ENCODE measurements at regions not wholly inside any gene's neighbourhood (a gene's known extent, or its start where the extent isn't known, plus 50 kb on each side); places are given as distances from the start of the nearest gene placed in this dataset.
"Not testable (repeated sequence)": the region's sequence is repeated elsewhere in the genome, so short reads cannot be mapped to it uniquely, and the experiment has no call there.

GRCh38 chr1:45258059-45258650 is 51.8 kb upstream of the ZSWIM5 start:
- DNase-seq (ENCODE audit: low read depth, low spot score) = no peak

GRCh38 chr1:45259053-45259452 is 52.6 kb upstream of the ZSWIM5 start:
- DNase-seq (ENCODE audit: low read depth, low spot score) = no peak

- DNase-seq (ENCODE audit: low read depth, low spot score) = no peak
Measured at GRCh38 chr1:45260244-45260643, 53.8 kb upstream of the ZSWIM5 start.

- no peak for DNase-seq (ENCODE audit: low read depth, low spot score)
Measured at GRCh38 chr1:45263132-45263531, 56.7 kb upstream of the ZSWIM5 start.

- DNase-seq (ENCODE audit: low read depth, low spot score) = no peak
Measured at GRCh38 chr1:45265244-45265643, 58.8 kb upstream of the ZSWIM5 start.

GRCh38 chr1:45266151-45266801 is 59.9 kb upstream of the ZSWIM5 start:
- peak; percentile 85 for DNase-seq (ENCODE audit: low read depth, low spot score)

- not testable (repeated sequence) for DNase-seq (ENCODE audit: low read depth, low spot score)
Measured at GRCh38 chr1:45268310-45268709, 58.4 kb upstream of the HPDL start.

GRCh38 chr1:45272267-45272666 is 54.4 kb upstream of the HPDL start:
- not testable (repeated sequence) for DNase-seq (ENCODE audit: low read depth, low spot score)

- DNase-seq (ENCODE audit: low read depth, low spot score) = peak; percentile 26
Measured at GRCh38 chr1:45272913-45273371, 53.8 kb upstream of the HPDL start.

- DNase-seq (ENCODE audit: low read depth, low spot score) = no peak
Measured at GRCh38 chr1:45275054-45275453, 51.6 kb upstream of the HPDL start.
